HCT116 (cell line): ENCODE measurements at regions not wholly inside any gene's neighbourhood (a gene's known extent, or its start where the extent isn't known, plus 50 kb on each side); places are given as distances from the start of the nearest gene placed in this dataset.

Experiments
- ATAC-seq: fragments of 200-7000 bp; cut with Tn5 transposase; 2 replicates; pipeline ENCODE4 v1.9.1; 2020; ENCODE audit warnings: mild to moderate bottlenecking, moderate library complexity
- BruUV-seq: library from RNA; stranded (reverse); fragments of 400-500 nt; replicated peaks from 2 replicates; lab custom pipeline; 2021; lab: Mats Ljungman, UMichigan
- CTCF ChIA-PET: fragments of 300-600 bp; sonication (Branson Sonifier 250); formaldehyde crosslinking; loops from one replicate; lab custom pipeline; 2021; ENCODE audit warnings: antibody characterized with exemption; lab: Charles Lee
- POLR2A ChIA-PET: fragments of 300-600, 350-600 bp; sonication (Branson Sonifier 250); formaldehyde crosslinking; loops from one replicate; lab custom pipeline; 2021; ENCODE audit warnings: antibody characterized with exemption; lab: Charles Lee
- RAD21 ChIA-PET, 2 experiments: fragments of 300-600 bp; sonication (Branson Sonifier 250); formaldehyde crosslinking; loops; one replicate each; lab custom pipeline; 2023; ENCODE audit warnings: low total read pairs in 2 of 2; ENCODE audit not compliant: uncharacterized antibody in 2 of 2, unreplicated experiment in 2 of 2, low non-redundant PET in 1 of 2; lab: Charles Lee
- DNase-seq: peaks from one replicate; pipeline ENCODE4 v3.0.0-alpha.2; 2010; ENCODE audit warnings: low read depth, low spot score
- H2AFZ ChIP-seq: fragments of 200-600 bp; shearing (Covaris generic), sonication (generic); 2 replicates; pipeline ENCODE4 v1.6.1; 2017; ENCODE audit warnings: low read depth, mixed run types, mixed read lengths, antibody characterized with exemption, low read length; ENCODE audit not compliant: poor library complexity, severe bottlenecking
- H3K27ac ChIP-seq: 2 replicates; pipeline ENCODE4 v1.5.1; 2012; ENCODE audit warnings: low read depth, low read length
- H3K27me3 ChIP-seq: fragments of 200-600 bp; sonication (generic); 2 replicates; pipeline ENCODE4 v1.6.1; 2016; ENCODE audit warnings: mixed run types, low read length, mixed read lengths; ENCODE audit not compliant: insufficient read depth
- H3K36me3 ChIP-seq, 2 experiments: fragments of 200-500 bp in 1 of 2; fragments of 200-600 bp in 1 of 2; sonication (Bioruptor generic) in 1 of 2; sonication (generic) in 1 of 2; 2 replicates each; pipeline versions ENCODE4 v1.5.1 to v1.6.1; 2014 to 2016; ENCODE audit warnings: low read length in 2 of 2, inconsistent platforms in 1 of 2, mixed read lengths in 1 of 2, mixed run types in 1 of 2; ENCODE audit not compliant: insufficient read depth in 2 of 2, control insufficient read depth in 1 of 2
- H3K4me1 ChIP-seq, 2 experiments: fragments of 200-600 bp in 1 of 2; sonication (generic) in 1 of 2; 2 replicates each; pipeline versions ENCODE4 v1.5.1 to v1.6.1; 2012 to 2017; ENCODE audit warnings: low read length in 2 of 2, inconsistent platforms in 1 of 2, mild to moderate bottlenecking in 1 of 2, mixed read lengths in 1 of 2, mixed run types in 1 of 2, moderate library complexity in 1 of 2; ENCODE audit not compliant: insufficient read depth in 2 of 2, control insufficient read depth in 1 of 2
- H3K4me2 ChIP-seq: fragments of 200-600 bp; sonication (generic); 2 replicates; pipeline ENCODE4 v1.6.1; 2017; ENCODE audit warnings: mixed run types, low read length, mixed read lengths
- H3K4me3 ChIP-seq, 2 experiments: fragments of 200-600 bp in 1 of 2; sonication (generic) in 1 of 2; replicated peaks in 1 of 2; 2 replicates each; pipeline ENCODE4 v1.5.1; 2011 to 2016; ENCODE audit warnings: low read length in 2 of 2, control low read depth in 1 of 2, low read depth in 1 of 2, mild to moderate bottlenecking in 1 of 2, mixed read lengths in 1 of 2, mixed run types in 1 of 2
- H3K79me2 ChIP-seq: fragments of 200-600 bp; sonication (generic); 2 replicates; pipeline ENCODE4 v1.6.1; 2017; ENCODE audit warnings: mild to moderate bottlenecking, mixed run types, low read length, moderate library complexity, mixed read lengths; ENCODE audit not compliant: insufficient read depth
- H3K9ac ChIP-seq: fragments of 200-600 bp; sonication (generic); 2 replicates; pipeline ENCODE4 v1.6.1; 2016; ENCODE audit warnings: low read length, mixed read lengths
- H3K9me2 ChIP-seq: fragments of 200-600 bp; sonication (generic), shearing (Covaris generic); 2 replicates; pipeline ENCODE4 v1.6.1; 2017; ENCODE audit warnings: mixed run types, mild to moderate bottlenecking, moderate library complexity; ENCODE audit not compliant: insufficient read depth
- H3K9me3 ChIP-seq, 2 experiments: fragments of 200-500 bp in 1 of 2; fragments of 200-600 bp in 1 of 2; sonication (Bioruptor generic) in 1 of 2; sonication (generic) in 1 of 2; 2 replicates each; pipeline ENCODE4 v1.6.1; 2014 to 2017; ENCODE audit warnings: low read length in 2 of 2, mixed read lengths in 2 of 2, inconsistent platforms in 1 of 2, low read depth in 1 of 2, mild to moderate bottlenecking in 1 of 2, mixed run types in 1 of 2, moderate library complexity in 1 of 2; ENCODE audit not compliant: control insufficient read depth in 1 of 2, insufficient read depth in 1 of 2
- H4K20me1 ChIP-seq: fragments of 200-600 bp; sonication (generic), shearing (Covaris generic); 2 replicates; pipeline ENCODE4 v1.6.1; 2017; ENCODE audit warnings: mixed run types, mild to moderate bottlenecking, moderate library complexity; ENCODE audit not compliant: insufficient read depth
- ATF3 ChIP-seq: IDR thresholded peaks from 2 replicates; pipeline ENCODE4 v1.6.1; 2012
- CBX3 ChIP-seq: IDR thresholded peaks from 2 replicates; pipeline ENCODE4 v1.6.1; 2012; ENCODE audit warnings: low read depth
- CTCF ChIP-seq, 3 experiments: fragments of 200-600 bp in 1 of 3; sonication (generic) in 1 of 3; IDR thresholded peaks in 2 of 3; conservative IDR thresholded peaks in 1 of 3; 2 replicates each; pipeline ENCODE4 v1.5.1; 2012 to 2017; ENCODE audit warnings: low read depth in 2 of 3, low read length in 2 of 3, antibody characterized with exemption in 1 of 3, borderline replicate concordance in 1 of 3, control low read depth in 1 of 3, mild to moderate bottlenecking in 1 of 3, mixed read lengths in 1 of 3, mixed run types in 1 of 3, moderate library complexity in 1 of 3; ENCODE audit not compliant: insufficient read depth in 1 of 3
- JUND ChIP-seq: IDR thresholded peaks from 2 replicates; pipeline ENCODE4 v1.6.1; 2012
- MAX ChIP-seq: IDR thresholded peaks from 2 replicates; pipeline ENCODE4 v1.6.1; 2012
- POLR2AphosphoS5 ChIP-seq: IDR thresholded peaks from 2 replicates; pipeline ENCODE4 v1.6.1; 2011; ENCODE audit warnings: mild to moderate bottlenecking, low read depth, low read length, moderate library complexity
- RAD21 ChIP-seq: IDR thresholded peaks from 2 replicates; pipeline ENCODE4 v1.6.1; 2012; ENCODE audit warnings: low read depth, mild to moderate bottlenecking
- SIN3A ChIP-seq: IDR thresholded peaks from 2 replicates; pipeline ENCODE4 v1.6.1; 2012; ENCODE audit warnings: low read depth
- SP1 ChIP-seq: IDR thresholded peaks from 2 replicates; pipeline ENCODE4 v1.6.1; 2012; ENCODE audit warnings: low read depth
- TCF7L2 ChIP-seq: IDR thresholded peaks from 2 replicates; pipeline ENCODE4 v1.7.0; 2011; ENCODE audit warnings: borderline replicate concordance, inconsistent platforms; ENCODE audit not compliant: insufficient read depth, insufficient read length; ENCODE audit errors: extremely low read depth
- YY1 ChIP-seq: IDR thresholded peaks from 2 replicates; pipeline ENCODE4 v1.6.1; 2011; ENCODE audit warnings: low read length, low read depth, moderate library complexity, mild to moderate bottlenecking; ENCODE audit not compliant: insufficient replicate concordance; ENCODE audit errors: extremely low read depth
- ZBTB33 ChIP-seq: IDR thresholded peaks from 2 replicates; pipeline ENCODE4 v1.6.1; 2011; ENCODE audit warnings: mild to moderate bottlenecking, low read length, moderate library complexity; ENCODE audit not compliant: insufficient replicate concordance; ENCODE audit errors: extremely low read depth
- ZNF274 ChIP-seq: fragments of 200-500 bp; sonication (Bioruptor generic); IDR thresholded peaks from 2 replicates; pipeline ENCODE4 v1.6.1; 2014; ENCODE audit warnings: mild to moderate bottlenecking, low read depth, low read length, inconsistent platforms
- intact Hi-C: fragments of 100-400 bp; cut with micrococcal nuclease; formaldehyde crosslinking; loops from 2 replicates; pipeline ENCODE4 v1.10.0; 2022

GRCh38 chr2:144239306-144239705 is 280.6 kb downstream of the ZEB2 start:
- Histone ChIP-seq H2AFZ (no peak overlapping the region), H3K27ac (no peak overlapping the region), H3K9ac (no peak overlapping the region), H3K4me2 (no peak overlapping the region), H3K27me3 (no peaks in the 10 kb centered on the region), H3K4me3 (no peak overlapping the region), H4K20me1 (no peaks in the 10 kb centered on the region), H3K36me3 (no peaks in the 10 kb centered on the region), H3K9me3 (no peaks in the 10 kb centered on the region), H3K4me1 (no peaks in the 10 kb centered on the region), H3K9me2 (no peaks in the 10 kb centered on the region), H3K79me2 (no peaks in the 10 kb centered on the region)
- BruUV-seq = no TSS peak
- no peak for ATAC-seq
- TF ChIP-seq RAD21 = no peak
- no peak for TF ChIP-seq CTCF (IDR thresholded peaks at IDR 0.05 in 2 of 3, conservative IDR thresholded peaks at IDR 0.05 in 1 of 3; ENCODE audit: borderline replicate concordance in 1 of 3, insufficient read depth in 1 of 3, low read depth in 2 of 3, low read length in 2 of 3)
- no peak for TF ChIP-seq JUND
- no peak for TF ChIP-seq SP1
- TF ChIP-seq CBX3 = no peak
- no peak for TF ChIP-seq MAX
- intact Hi-C loops = no loop called here
- DNase-seq = no peak
- ChIA-PET RAD21 (no interaction called here), POLR2A (no interaction called here), CTCF (no interaction called here)

GRCh38 chr2:144237830-144238627 is 281.9 kb downstream of the ZEB2 start:
- Histone ChIP-seq H3K27me3 (no peaks in the 10 kb centered on the region), H3K79me2 (no peaks in the 10 kb centered on the region), H3K36me3 (no peaks in the 10 kb centered on the region), H2AFZ (no peak overlapping the region), H3K9me3 (no peaks in the 10 kb centered on the region), H3K4me3 (no peak overlapping the region), H3K4me1 (no peaks in the 10 kb centered on the region), H3K9ac (no peak overlapping the region)
- ATAC-seq (no peak), DNase-seq (no peak)
- no TSS peak for BruUV-seq
- RAD21 ChIA-PET = no interaction called here
- TF ChIP-seq POLR2AphosphoS5 (no peak), ZNF274 (no peak), ATF3 (no peak), SIN3A (no peak), MAX (no peak), YY1 (no peak), TCF7L2 (no peak), ZBTB33 (no peak)
- TF ChIP-seq, all 23 proteins: peak for 0
- no peak overlapping the region for H3K4me2 ChIP-seq
- POLR2A ChIA-PET = no interaction called here
- no peaks in the 10 kb centered on the region for H3K9me2 ChIP-seq
- intact Hi-C loops = no loop called here
- no peak overlapping the region for H3K27ac ChIP-seq
- H4K20me1 ChIP-seq = no peaks in the 10 kb centered on the region
- CTCF ChIA-PET = no interaction called here
